Middle frontal gyrus (tissue), 1 donor: ENCODE measurements at regions not wholly inside any gene's neighbourhood (a gene's known extent, or its start where the extent isn't known, plus 50 kb on each side); places are given as distances from the start of the nearest gene placed in this dataset.
A peak's percentile ranks its signal among the peaks of the same experiment; 100 is the strongest.

ENCODE experiments used
- DNase-seq: peaks from one replicate; pipeline ENCODE4 v3.0.0-alpha.2; 2015; ENCODE audit warnings: low spot score; ENCODE audit errors: extremely low spot score

DNA sequence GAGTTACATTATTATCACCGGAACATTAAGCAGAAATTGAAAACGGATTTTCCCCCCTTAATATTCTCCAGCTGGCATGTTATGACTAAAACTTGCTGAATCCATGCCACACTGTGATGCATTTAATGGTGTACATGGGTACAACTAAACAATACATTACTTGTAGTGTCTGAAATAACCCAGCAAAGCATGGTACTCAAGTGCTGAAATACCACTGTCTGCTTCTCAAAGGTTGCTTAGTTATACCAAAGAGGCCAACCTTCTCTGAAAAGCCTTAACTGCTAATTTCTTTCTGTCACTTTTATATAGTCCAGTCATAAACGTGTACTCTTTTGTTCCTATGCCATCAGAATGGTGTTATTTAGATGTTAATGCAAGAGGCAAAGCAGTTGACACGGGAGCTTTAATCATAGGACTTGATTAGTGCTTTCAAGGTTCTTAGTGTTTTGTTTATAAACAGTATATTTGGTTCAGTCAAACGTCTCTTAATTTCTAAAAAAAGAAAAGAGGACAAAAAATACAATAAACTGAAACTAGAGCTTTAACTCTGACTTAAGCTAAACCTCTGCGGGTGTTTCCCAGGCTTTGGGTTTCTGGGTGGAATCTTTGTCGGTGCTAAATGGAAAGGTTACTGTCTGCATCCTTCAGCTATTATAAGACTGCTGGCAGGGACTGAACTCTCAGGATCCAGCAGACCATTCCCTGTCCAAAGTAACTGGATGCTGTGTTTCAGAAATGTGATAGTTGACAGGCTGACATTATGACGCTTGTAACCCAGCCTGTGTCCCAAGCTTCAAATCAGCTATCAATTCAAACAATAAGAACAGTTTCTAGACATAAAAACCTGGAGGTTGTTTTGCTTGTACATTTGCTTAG, 202.6 kb downstream of the PPP1R3A start:
- DNase-seq = no peak

DNA sequence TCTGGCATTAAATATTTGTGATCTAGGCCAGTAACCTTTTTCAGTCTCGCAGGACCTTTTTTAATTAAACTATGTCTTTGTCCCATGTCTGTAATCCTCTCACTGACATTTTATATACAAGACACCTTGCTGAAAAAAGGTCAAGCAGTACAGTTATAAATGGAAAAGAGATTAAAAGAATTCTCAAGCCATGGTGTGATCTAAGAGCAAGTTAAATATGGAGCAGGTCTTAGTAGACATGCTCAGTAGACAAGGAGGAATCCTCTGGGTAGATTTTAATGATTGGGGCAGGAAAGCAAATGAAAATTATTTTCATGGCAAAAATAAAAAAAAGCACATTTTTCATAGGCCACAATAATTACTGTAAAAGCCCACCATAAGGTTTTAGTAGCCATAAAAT, 203.5 kb downstream of the PPP1R3A start:
- DNase-seq = no peak

DNA sequence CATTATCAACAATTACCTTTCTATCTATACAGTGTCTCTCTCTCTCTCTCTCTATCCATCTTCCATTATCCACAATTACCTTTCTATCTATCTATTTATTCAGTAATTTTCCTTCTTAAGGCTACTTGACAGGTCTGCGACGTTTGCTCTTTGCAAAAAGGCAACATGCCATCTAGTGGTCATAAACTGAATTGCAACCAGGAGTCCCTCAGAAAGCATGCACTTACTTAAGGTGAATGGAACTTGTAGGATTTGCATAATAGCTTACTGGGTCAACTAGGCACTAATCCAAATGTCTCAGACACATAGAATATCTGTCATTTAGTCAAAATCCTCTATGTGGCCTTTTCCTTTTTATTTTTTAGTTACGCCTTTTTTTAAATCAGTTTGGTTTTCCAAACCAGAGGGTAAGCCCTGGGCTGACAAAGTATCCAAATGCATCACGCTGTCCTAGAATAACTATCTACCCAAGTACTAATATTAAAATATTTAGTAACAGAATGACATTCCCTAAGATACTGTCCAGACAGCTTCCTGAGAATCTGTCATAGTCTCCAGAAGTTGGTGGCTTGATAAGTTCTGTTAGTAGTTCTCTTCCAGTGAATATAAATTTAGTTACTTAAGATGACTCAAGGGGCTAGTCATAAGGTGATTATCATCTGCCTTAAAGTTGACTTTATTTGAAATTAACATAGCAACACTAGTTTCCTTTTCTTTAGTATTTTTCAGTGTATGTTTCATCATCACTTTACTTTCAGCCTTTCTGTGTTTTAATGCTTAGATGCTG, 208.3 kb downstream of the PPP1R3A start:
- peak; percentile 32 for DNase-seq

DNA sequence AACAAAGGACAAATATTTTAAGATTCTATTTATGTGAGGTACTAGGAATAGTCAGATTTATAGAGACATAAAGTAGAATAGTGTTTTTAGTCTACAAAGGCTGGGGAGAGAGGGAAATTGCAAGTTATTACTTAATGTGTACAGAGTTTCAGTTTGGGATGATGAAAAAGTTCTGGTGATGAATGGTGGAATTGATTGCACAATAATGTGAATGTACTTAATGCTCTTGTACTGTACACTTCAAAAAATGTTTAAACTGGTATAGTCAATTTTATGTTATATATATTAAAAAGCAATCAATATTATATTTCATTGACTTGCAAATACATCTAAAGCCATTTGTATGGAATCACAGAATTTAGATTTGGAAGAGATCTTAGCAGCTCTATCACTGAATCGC, 213.4 kb downstream of the PPP1R3A start:
- no peak for DNase-seq

DNA sequence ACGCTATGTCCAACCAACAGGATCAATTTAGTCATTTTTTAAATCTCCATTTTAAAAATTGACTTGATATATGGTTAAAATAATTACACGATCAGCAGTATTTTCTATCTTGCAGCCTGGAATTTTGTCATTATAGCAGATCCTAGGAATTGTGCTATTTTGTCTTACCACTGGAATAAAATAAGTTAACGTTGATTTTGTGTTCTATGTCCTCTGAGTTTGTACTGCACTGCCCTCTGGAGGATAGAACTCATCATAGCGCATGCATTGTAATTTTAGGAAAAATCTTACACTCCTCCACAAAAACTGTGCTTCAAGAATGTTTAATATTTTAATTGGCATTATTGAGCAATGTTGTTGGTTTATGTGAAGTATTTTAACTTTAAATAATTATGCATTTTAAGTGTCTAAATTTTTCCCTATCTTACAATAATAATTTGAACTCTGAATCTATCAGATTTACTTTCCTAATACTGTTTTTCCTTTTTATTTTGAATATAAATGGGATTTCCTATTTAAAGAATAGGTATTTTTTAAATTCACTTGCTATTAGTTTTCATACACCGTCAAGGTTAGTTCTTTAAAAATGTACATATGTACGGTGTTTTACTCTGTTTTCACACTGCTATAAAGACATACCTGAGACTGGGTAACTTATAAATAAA, 220.1 kb downstream of the PPP1R3A start:
- no peak for DNase-seq

DNA sequence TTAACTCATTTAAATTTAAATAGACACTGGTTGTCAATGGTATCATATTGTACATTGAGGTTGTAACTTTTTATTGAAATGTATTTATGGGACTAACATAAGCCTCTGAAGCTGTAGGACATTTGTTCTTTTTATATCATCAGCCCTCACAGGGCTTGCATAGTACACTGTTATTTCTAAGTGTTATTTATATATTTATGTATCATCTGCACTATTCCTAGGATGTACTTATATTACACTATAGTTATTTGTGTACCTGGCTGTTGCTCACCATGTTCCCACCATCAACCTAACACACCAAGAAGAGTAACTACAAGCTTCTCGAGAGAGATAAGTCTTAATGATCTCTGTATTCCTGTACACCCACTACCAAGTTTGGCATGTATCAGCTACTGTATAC, 224.7 kb downstream of the PPP1R3A start:
- DNase-seq = no peak

DNA sequence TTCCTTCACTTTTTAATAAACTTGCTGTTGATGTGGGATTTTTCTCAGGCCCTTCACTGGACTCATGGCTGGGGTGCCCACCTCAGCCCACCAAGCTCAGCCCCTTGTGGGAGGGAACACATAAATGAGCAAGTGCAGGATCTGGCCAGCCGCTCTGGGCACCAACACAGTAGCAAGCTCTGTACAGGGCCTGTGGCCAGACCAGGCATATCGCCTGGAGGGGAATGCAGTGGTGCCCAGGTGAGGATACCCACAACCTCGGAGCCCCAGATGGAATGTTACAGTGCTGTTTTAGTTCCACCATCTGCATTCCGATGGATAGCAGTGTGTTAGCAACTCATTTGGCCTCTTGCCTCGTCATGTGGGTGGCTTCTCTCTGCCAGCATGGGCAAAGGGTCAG, 234.6 kb downstream of the PPP1R3A start:
- no peak for DNase-seq

DNA sequence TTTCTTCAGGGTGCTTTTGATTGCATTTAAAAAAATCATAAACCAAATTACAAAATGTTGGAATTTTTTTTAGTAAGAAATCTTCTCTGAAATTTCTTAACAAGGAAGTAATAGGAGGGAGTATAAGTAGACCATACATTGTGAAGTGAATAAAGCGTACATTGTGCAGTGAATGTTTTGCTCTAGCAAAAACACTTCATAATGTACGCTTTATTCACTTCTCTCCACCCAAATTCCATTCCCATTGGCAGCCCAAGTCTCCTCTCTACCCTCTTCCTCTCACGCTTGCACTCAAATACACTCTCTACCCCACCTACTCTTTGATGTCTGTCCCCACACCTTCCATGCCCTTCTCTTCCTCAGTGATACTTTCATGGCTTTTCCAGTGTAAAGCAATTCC, 241.0 kb downstream of the PPP1R3A start:
- DNase-seq = no peak

DNA sequence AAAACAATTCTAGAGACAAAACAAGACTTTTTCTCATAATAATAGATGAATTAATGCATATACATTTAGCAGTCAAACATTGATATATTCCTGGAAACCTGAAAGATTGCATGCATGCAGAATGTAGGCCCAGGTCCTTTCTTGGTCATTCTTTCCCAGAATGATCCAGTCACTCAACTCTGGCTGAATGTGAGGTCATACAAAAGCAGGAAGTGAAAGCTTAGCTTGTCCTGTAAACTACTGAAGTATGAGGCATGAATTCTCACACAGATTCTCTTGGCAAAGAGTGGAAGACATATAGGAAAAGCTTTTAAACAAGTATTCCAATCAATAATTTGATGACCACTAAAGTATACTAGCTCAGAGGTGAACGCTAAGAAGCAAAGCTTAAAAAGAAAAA, 253.9 kb downstream of the PPP1R3A start:
- no peak for DNase-seq

DNA sequence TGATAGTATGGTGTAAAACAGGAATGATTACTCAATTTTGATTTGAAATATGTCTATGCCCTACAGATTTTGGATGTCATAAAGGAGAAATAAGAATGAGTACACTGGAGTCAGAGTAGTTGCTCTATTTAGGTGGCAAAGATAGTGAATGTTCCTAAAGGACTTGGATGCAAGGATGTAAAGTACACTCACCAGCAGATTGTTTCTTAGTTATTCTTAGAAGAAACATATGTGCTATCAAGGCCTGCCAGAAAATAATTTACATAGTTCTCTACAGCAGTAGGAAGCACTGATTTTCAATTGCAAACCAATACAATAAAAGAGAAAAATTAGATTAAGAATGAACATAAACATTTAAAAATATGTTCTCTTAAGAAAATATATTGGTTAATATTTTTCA, 259.4 kb downstream of the PPP1R3A start:
- peak; percentile 39 for DNase-seq

DNA sequence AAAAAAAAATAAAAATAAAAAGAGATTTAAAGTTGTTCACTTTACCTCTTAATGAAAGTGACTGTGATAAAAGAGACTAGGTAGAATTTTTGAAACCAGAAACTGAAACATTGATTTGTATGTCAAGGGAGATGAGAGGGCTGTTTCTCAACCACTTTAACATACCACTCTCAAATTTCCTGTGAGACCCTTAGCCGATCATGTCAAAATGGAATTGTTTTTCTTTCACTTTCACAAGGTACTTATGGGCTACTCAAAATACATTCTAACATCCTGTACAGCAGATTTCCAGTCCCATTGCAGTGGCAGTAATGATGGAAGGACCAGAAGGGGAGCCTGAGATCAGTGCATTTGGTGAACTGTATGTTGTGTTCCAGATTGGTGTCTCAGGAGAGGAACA, 261.2 kb downstream of the PPP1R3A start:
- DNase-seq = no peak

DNA sequence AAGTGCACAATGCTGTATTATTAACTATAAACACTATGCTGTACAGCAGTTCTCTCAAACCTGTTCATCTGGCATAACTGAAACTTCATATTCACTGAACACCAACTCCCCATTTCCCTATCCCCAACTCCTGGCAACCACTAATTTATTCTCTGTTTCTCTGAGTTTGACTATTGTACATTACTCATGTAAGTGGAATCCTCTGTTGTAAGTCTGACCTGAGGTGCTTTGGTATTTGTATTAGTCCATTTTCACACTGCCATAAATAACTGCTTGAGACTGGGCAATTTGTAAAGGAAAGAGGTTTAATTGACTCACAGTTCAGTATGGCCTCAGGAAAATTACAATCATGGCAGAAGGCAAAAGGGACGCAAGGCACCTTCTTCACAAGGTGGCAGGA, 266.3 kb downstream of the PPP1R3A start:
- DNase-seq = no peak

DNA sequence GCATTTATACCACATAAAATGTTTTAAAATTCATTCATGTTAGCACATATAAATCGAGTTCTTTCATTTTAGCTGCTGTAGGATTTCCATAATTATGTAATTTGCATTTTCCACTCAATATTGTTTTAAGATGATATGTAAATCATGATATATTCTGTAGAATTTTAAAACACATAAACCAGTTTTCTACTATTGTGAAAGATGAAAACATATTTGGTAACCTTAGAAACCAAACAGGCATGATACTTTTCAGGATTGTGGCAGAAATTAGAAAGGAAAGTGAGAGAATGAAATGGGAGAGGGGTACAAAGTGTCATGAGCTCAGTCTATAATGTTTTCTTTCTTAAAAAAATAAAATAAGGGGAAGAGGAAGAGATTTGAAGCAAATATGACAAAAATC, 269.3 kb downstream of the PPP1R3A start:
- DNase-seq = no peak

DNA sequence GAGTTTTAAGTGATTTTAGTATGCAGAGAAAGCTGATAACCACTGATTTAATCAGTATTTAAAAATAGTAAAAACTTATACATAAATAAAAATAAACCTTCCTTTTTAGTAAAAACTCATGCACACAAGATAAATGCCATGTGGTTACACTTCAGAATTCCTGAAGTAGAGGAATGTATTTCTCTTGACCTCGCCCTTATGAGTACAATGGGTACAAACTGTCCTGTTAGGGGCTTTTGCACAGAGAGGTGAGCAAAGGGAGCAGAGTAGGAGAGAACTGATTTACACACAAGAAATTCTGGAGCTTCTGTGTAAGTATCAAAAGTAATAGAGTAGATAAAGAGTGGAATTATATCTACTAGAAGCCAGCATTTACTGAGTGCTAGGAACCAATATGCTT, 279.6 kb downstream of the PPP1R3A start:
- no peak for DNase-seq

DNA sequence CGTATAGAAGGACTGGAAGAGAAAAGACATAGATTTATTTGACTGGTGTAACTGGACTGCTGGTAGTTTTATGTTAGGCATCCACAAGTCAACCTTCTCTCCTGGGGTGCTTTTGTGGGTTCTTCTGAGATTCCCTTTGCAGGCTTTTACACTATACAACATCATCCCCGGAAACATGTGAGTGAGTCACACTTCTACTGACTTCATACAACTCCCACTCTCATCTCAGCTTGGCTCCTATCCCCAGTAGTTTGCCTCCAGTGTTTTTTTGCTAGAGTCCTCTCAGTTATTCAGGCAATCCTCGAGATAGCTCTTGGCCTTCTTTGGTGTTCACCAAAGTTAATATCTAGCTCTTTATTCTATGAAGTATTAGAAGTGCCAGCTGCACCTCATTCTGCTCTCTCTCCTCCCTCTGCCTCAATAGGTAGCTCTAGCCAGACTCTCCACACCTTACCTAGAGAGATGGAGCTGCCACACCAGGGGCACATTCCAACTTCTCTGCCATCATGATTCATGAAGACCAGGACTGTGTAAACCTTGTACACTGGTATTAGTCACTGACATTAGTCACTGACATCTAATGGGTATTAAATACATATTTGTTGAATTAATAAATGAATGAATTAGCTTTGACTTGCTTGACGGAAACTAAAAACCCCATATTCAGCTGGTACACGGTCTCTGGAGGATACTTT, 281.9 kb downstream of the PPP1R3A start:
- DNase-seq = no peak

DNA sequence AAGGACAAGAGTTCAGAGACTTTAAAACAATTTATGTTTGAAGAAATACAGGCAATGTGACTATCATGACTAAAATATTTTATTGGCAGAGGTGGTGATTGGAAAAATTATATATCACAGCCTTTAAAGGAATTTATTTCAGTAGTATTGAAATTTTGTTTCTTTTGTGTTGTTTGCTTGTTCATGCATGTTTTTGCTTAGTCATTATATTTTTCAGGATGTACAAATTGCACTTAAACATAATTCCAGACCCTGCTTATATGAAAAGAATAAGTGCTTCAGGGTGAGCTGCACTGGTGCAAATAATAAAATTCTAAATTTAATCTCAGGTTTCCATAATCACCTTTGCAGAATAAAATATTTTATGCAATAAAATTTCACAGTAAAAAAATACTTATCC, 283.3 kb downstream of the PPP1R3A start:
- no peak for DNase-seq

DNA sequence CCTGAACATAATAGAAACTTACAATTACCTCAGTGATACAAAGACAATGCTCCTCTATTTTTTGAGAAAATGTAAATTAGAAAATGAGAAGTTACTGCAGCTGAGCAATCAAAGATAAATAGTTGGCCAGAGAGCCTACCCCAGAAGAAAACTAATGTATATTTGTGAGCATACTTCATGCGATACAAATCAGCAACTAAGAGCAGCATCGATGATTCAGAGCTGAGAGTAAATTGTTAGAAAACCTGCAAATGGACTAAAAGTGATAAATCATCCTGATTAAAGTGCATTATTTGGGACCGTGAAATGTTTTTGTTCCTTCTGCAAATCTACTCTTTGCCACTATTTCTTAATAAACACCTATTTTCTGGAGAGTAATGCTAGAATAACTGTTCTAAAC, 285.7 kb downstream of the PPP1R3A start:
- DNase-seq = no peak

DNA sequence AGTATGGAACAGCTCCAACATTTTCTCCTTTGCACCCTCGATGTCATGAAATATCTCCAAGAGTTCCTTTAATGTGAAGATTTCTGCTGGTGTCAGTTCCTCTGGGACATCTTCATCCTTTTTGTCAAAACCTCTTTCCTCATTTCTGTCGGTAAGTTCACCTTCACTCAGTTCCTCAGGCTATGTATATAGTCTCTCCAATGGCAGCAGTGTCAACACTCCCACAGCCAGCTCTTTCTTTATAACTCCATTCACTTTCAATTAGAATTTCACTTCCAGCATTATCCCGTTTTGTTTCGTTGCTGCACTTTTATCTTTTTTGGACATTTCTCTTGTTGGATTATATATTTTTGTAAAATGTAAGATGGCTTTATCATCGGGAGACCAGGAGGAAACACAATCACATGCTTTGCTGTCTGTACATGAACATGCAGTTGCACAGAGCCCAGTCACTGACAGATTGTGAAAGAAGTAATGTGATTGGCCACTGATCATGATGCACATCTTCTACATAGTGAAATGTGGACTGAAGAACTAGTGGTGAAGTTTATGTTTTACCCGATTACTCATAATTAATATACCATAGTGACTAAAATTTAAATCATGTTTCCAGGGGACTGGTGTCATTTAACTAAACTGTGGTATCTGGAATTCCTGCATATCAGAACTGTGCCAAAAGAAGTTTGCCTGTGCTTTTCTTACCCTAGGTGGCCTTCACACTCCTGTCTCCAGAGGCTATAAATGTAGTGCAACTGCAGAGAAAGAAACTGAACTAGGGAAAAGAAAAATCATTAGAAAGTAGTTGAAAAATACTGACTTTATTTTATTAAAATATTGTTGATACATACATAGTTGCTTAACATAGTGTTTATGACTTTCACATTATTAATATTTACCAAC, 289.6 kb downstream of the PPP1R3A start:
- DNase-seq = no peak

DNA sequence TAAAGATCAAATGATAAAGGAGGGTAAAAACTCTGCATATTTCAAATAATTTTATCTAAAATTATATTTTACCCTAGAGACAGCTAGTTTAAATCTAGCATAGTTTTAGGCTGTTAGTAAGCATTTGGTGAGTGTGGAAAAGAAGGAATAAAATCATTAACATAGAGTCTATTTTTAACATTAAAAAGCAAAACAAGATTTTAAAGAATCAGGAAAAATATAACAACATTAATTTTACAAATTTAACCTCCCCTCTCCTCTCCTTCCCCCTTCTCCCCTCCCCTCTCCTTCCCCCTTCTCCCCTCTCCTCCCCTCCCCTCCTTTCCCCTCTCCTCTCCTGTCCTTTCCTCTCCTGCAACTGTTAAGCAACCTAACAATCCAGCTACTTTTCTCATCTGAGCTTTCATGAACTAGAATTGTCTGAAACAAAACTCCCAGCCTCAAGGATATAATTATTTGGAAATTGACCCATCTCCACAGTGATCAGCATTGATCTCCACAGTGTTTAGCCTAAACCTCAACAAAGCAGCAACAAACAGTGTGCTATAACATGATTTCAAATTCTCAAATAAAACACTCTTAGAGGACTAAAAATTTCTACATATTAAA, 293.2 kb downstream of the PPP1R3A start:
- no peak for DNase-seq

DNA sequence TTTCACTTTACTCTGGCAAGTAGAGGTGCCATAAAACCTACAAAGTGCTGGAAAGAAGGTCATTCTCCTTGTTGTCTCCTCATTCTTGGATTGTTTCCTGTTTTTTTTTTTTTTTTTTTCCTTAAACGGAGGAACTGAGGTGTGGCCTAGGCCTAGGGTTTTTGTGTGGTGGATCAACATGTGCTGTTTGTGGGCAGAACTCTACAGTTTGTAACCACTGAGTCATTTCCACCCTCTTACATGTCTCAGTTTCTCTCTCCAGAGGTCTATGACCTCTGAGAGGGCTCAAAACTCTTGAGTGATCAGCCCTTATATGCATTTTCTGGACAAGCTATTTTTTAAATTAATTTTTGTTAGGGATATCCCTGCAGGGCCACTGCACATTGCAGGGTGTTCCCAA, 296.0 kb downstream of the PPP1R3A start:
- no peak for DNase-seq
